Breast epithelium (tissue), 3 donors: ENCODE measurements at regions not wholly inside any gene's neighbourhood (a gene's known extent, or its start where the extent isn't known, plus 50 kb on each side); places are given as distances from the start of the nearest gene placed in this dataset.

ENCODE experiments used
- CTCF ChIP-seq, 3 donors: fragments of 450-650 bp; IDR thresholded peaks; one replicate each; pipeline ENCODE4 v1.5.1; 2016 to 2017; ENCODE audit warnings: antibody characterized with exemption in 3 of 3, mild to moderate bottlenecking in 3 of 3, moderate library complexity in 3 of 3
- POLR2A ChIP-seq: fragments of 450-650 bp; IDR thresholded peaks from one replicate; pipeline ENCODE4 v1.6.1; 2016; ENCODE audit warnings: antibody characterized with exemption, mild to moderate bottlenecking, moderate library complexity

- TF ChIP-seq POLR2A (no peak), CTCF (IDR thresholded peaks at IDR 0.05) (no peak)
Observed at GRCh38 chr2:66869076-66869475, 434.2 kb downstream of the MEIS1 start.
